Prostate gland (tissue), 2 donors: ENCODE measurements at regions not wholly inside any gene's neighbourhood (a gene's known extent, or its start where the extent isn't known, plus 50 kb on each side); places are given as distances from the start of the nearest gene placed in this dataset.

ENCODE experiments used
- POLR2A ChIP-seq: fragments of 450-650 bp; IDR thresholded peaks from one replicate; pipeline ENCODE4 v1.6.1; 2016; ENCODE audit warnings: antibody characterized with exemption, mild to moderate bottlenecking
- TF ChIP-seq, protein P1 (sequence below), 4 experiments: fragments of 200-600 bp in 2 of 4; fragments of 450-650 bp in 2 of 4; sonication (generic) in 2 of 4; IDR thresholded peaks; 1 replicate in 3 of 4; 2 replicates in 1 of 4; pipeline ENCODE4 v1.5.1; 2016 to 2019; ENCODE audit warnings: antibody characterized with exemption in 4 of 4, mild to moderate bottlenecking in 2 of 4, moderate library complexity in 2 of 4

DNA sequence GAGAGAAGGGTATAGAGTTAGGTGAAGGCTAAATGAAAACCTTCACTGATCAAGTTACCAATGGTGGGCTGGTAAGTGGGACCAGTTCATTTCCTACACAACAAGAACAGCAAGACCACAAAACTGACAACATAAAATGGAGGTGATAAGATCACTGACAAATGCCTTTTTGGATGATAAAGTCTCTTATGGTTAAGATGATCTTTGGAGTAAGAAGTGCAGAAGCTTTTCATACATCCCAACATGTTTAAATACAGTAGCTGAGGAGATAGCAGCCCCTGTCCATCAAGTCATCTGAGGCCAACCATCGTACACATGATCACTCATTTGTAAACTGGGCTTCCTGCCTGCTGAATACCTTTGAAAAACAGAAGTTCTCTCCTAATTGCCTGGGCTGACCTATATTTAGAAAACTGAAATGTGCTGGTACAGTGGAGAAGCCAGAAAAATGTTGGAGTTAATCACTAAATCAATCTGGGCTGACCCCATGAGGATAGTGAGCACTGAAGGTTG lies 259.0 kb upstream of the ZFHX3 start:
- no peak for TF ChIP-seq POLR2A
- TF ChIP-seq, protein P1, sequence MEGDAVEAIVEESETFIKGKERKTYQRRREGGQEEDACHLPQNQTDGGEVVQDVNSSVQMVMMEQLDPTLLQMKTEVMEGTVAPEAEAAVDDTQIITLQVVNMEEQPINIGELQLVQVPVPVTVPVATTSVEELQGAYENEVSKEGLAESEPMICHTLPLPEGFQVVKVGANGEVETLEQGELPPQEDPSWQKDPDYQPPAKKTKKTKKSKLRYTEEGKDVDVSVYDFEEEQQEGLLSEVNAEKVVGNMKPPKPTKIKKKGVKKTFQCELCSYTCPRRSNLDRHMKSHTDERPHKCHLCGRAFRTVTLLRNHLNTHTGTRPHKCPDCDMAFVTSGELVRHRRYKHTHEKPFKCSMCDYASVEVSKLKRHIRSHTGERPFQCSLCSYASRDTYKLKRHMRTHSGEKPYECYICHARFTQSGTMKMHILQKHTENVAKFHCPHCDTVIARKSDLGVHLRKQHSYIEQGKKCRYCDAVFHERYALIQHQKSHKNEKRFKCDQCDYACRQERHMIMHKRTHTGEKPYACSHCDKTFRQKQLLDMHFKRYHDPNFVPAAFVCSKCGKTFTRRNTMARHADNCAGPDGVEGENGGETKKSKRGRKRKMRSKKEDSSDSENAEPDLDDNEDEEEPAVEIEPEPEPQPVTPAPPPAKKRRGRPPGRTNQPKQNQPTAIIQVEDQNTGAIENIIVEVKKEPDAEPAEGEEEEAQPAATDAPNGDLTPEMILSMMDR (IDR thresholded peaks at IDR 0.05): no peak
